Gastrocnemius medialis (tissue), 4 donors: ENCODE measurements at regions not wholly inside any gene's neighbourhood (a gene's known extent, or its start where the extent isn't known, plus 50 kb on each side); places are given as distances from the start of the nearest gene placed in this dataset.

Experiments used
- CTCF ChIP-seq, 5 experiments: fragments of 450-650 bp in 3 of 5; fragments of 200-600 bp in 2 of 5; sonication (generic) in 2 of 5; IDR thresholded peaks in 4 of 5; conservative IDR thresholded peaks in 1 of 5; 1 replicate in 4 of 5; 2 replicates in 1 of 5; pipeline ENCODE4 v1.5.1; 2016 to 2019; ENCODE audit warnings: antibody characterized with exemption in 5 of 5, mild to moderate bottlenecking in 3 of 5, moderate library complexity in 3 of 5
- POLR2A ChIP-seq, 2 donors: fragments of 450-650 bp; IDR thresholded peaks; one replicate each; pipeline ENCODE4 v1.6.1; 2017; ENCODE audit warnings: antibody characterized with exemption in 2 of 2, mild to moderate bottlenecking in 2 of 2, moderate library complexity in 2 of 2

GRCh38 chr2:89767572-89768435 lies 1076.3 kb downstream of the RPIA start:
- TF ChIP-seq CTCF (IDR thresholded peaks at IDR 0.05 in 4 of 5, conservative IDR thresholded peaks at IDR 0.05 in 1 of 5) (no peak), POLR2A (IDR thresholded peaks at IDR 0.05) (no peak)
